8988T (cell line): ENCODE measurements at regions not wholly inside any gene's neighbourhood (a gene's known extent, or its start where the extent isn't known, plus 50 kb on each side); places are given as distances from the start of the nearest gene placed in this dataset.
"Not testable (repeated sequence)": the region's sequence is repeated elsewhere in the genome, so short reads cannot be mapped to it uniquely, and the experiment has no call there.

Experiments
- DNase-seq: peaks from one replicate; pipeline ENCODE4 v3.0.0; 2011

DNA sequence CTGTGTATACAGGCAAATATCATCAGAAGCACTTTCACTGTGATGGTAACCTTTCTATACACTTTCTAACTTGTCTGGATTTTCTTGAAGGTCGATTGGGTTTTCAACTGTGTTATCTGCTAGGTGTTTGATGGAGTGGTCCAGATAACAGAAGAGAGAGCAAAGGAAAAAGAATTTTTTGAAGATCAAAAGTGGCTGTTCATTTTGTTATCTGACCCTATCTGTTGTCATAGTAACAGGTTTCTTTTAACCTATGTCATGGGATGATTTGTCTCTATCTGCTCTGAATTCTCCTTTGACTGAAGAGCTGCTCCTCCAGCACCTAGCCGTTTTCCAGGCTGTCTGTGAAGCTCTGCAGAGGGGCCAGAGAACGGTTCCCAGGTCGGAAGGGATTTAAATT is 77.8 kb upstream of the IRX2 start:
- DNase-seq: no peak

DNA sequence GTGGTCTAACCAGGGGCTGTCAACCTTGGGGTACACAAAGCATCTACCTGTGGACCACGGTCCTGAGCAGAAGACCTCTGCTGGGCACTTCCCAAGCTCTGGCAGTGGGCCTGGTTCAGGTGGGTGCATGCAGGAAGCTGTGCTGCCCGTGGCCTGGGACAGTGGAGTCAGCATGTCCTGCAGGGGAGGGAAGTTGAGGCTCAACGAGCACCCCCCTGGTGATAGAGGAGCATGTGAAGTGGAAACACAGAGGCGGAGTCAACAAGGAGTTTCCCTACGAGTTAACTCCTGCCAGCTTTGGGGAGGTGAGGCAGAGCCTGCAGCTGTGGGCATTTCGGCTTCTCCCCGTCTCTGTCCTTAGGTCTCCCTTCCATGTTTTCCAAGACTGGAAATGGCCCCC is 67.5 kb upstream of the IRX2 start:
- DNase-seq: no peak

DNA sequence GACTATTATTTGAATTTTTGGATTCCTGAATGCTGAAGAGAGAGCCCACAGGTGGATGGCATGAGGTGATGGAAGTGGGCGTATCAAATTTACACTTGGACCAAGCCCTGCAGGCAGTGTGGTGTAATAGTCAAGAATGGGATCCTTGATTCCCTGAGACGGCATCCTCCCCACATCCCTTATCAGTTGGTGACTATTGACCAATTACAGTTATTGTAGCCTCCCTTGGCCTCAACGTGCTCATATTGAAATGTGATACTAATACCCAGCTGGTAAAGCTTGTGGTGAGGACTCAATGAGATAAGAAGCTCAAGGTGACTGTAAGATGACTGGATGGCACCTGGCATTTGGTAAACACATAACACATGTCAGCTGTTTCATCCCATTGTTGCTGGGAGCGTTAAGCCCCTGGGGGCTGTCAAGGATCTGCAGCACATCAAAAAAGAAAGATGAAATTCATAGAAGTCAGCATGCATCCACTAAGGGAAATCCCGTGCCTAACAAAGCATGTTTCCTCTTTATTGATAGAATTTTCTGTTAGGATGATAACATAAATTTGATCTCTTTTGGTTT is 65.6 kb upstream of the IRX2 start:
- no peak for DNase-seq

DNA sequence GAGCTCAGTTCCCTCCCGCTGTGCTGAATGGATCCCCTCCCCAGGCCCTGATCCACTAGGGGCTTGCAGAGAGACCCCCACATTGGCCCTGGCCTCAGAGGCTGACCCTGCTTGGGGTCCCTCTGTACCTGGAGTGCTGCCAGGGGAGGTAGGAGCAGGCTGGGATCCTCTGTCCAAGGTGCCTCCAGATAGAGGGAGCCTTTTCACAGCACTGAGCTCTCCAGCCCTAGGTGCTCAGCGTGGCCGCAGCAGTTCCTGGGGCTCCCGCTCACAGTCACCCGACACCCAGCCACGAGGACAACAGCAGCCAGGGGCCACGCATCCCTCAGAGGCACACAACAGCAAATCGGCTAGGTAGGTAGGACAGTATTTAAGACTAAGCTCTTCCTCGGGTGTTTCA is 62.2 kb upstream of the IRX2 start:
- DNase-seq: no peak

DNA sequence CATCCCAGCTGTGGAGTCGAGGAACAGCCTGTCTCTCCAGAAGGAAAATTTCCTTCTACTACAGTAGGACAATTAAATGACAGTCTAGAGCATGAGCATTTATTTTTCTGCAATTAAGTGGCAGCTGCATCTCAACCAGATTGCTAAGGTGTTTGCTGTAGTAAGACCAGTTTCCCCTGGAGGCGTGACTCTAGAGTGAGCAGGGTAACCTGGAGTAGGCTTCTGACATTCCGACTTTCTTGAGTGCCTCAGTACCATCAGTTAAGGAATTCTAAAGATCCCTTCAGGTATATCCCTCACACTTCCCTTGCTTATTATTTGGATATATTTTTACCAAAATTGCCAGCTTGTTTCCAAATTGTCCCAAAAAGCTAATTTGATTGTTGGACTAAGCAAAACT is 59.2 kb upstream of the IRX2 start:
- no peak for DNase-seq

DNA sequence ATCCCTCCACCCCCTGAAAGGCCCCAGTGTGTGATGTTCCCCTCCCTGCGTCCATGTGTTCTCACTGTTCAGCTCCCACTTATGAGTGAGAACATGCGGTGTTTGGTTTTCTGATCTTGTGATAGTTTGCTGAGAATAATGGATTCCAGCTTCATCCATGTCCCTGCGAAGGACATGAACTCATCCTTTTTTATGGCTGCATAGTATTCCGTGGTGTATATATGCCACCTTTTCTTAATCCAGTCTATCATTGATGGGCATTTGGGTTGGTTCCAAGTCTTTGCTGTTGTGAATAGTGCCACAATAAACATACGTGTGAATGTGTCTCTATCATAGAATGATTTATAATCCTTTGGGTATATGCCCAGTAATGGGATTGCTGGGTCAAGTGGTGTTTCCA is 55.8 kb upstream of the IRX2 start:
- not testable (repeated sequence) for DNase-seq

DNA sequence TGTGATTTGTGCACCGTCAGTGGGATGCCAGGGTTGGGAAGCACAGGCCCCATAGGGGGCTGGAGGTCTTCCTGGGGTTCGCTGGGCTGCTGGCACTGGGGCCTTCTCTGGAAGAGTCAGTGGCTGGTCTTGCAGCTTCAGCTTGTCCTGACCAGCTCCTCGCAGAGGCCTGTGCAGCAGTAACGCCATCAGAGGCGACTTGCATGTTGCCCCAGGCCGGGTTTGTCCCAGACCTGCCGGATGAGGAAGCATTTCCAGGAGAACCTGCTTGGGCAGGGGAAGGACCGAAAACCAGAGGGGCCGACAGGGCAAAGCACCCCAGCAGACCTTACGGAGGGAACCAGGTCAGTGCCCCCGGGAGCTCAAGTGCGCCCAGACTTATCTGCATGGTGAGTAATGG is 54.7 kb upstream of the IRX2 start:
- DNase-seq: no peak

DNA sequence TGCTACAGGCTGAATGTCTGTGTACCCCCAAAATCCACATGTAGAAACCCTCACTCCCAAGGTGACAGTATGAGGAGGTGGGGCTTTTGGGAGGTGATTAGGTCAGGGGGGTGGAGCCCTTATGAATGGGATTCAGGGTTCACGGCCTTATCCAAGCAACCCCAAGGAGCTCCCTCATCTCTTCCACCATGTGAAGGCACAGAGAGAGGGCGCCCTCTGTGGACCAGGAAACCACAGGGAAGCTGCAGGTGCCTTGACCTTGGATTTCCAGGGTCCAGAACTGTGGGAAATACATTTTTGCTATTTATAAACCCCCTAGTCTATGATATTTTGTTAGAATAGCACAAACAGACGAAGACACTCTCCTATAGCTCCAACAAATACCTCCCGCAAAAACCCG is 53.6 kb upstream of the IRX2 start:
- DNase-seq: no peak

DNA sequence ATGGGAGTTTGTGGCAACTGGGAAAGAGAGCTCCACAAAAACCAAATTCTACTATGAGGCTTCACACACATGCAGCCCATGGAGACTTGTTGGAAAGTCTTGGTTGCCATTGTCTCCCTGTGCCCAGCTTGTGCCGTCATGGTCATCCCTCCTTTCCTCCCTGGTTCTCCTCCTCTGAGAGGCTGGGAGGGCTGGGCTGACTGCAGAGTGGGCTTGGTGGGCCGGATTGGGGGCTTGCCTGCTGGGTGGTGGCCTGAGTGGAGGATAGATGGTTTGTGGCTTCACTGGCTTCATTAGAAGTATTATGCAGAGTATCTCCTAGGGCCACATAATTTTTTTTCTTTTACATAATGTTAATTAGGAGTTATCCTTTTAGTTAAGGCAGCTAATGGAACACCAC is 52.3 kb upstream of the IRX2 start:
- DNase-seq: no peak

DNA sequence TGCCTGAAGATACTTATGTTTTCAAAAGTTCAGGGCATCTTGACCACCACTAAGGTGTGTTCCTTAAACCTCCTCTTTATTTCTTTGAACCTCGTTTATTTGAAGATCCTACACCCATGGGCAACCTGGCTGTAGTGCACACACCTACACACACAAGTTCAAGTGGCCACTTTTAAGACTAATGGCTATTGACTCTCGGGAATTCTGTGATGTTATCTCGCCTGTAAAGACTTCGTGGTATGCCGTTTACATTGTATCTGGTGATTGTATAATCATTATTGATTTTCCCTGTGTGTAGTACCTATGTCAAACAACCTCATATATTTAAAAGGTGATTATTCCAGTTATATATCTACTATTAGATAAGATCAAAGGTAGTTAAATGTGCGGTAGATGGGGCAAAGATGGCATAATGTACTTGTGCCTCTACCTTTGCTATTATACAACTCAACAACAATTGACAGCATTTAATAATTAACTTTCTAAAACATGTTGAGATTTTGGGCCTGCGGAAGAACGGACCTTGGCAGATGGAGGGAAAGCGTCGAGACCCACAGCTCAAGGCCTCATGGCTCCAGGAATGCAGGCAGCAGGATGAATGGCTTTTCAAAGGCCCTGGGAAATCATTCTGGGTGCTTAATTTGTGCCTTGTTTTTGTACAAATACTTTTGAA is 51.4 kb upstream of the IRX2 start:
- no peak for DNase-seq

DNA sequence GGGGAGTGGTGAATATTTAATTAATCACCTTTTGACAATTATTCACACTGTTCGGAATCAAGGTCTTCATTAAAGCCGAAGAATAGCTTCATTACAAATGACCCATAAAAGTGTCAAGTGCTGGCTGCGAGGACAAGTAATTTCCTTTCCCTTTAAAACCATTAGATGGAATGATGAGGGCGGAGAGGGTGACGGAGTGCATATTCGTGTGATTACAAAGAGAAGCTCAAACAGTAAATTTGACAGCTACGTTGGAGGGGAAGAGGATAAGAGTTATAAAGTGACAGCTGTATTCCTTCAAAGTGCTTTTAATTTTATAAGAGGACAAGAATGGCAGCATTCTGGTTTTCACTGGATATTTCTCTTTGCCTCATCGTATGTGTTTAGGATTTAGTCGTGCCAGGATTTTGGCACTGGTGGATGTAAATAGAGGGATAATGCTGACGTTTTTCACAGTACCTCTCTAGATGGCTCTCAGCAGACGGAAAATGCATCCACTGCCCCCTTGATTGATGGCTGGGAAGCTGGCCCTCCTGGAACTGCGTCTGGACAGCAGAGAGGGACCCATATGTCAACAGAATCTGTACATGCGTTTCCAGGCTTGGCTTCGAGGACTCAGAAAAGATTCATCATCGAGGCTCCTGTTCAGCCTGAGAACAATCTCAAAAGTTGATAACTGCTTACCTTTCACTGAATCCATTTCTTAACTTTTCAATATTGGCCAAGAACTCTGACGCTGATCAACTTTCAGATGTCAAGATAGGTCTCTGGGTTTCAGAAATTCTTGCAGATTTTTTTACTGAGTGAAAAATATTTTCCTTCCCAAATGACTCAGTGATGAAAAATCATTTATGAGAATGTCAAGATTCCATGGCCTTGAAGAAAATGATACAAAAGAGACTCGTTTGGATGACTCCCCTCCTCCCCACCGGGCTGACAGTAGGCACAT is 50.4 kb upstream of the IRX2 start:
- DNase-seq: no peak
